Stimulated activated CD4-positive, alpha-beta T cell treated with anti-CD3 and anti-CD28 coated beads, Interleukin-15, amount 100 ng/mL, for 1 hour (primary cell): ENCODE measurements at regions not wholly inside any gene's neighbourhood (a gene's known extent, or its start where the extent isn't known, plus 50 kb on each side); places are given as distances from the start of the nearest gene placed in this dataset.

Source experiments
- DNase-seq, 2 donors: peaks; one replicate each; pipeline ENCODE4 v3.0.0-alpha.2; 2020; ENCODE audit warnings: low read depth in 1 of 2, low spot score in 1 of 2

- DNase-seq = no peak
These were observed 436.6 kb downstream of the C4orf33 start for GRCh38 chr4:129532573-129532972.

- DNase-seq = no peak
These were observed 447.3 kb downstream of the C4orf33 start for GRCh38 chr4:129543299-129543698.

GRCh38 chr4:129545599-129546278 lies 449.8 kb downstream of the C4orf33 start:
- no peak for DNase-seq

- no peak for DNase-seq
These were observed 450.6 kb downstream of the C4orf33 start for GRCh38 chr4:129546531-129546930.

GRCh38 chr4:129550281-129550785 lies 454.4 kb downstream of the C4orf33 start:
- no peak for DNase-seq

GRCh38 chr4:129561280-129561679 lies 465.3 kb downstream of the C4orf33 start:
- no peak for DNase-seq

GRCh38 chr4:129561886-129562671 lies 466.1 kb downstream of the C4orf33 start:
- no peak for DNase-seq

GRCh38 chr4:129565214-129565613 lies 469.3 kb downstream of the C4orf33 start:
- no peak for DNase-seq

- DNase-seq = no peak
These were observed 474.4 kb downstream of the C4orf33 start for GRCh38 chr4:129570326-129570725.

GRCh38 chr4:129578336-129578735 lies 482.4 kb downstream of the C4orf33 start:
- no peak for DNase-seq

GRCh38 chr4:129581305-129581704 lies 485.4 kb downstream of the C4orf33 start:
- no peak for DNase-seq

GRCh38 chr4:129583868-129584267 lies 487.9 kb downstream of the C4orf33 start:
- DNase-seq = no peak

GRCh38 chr4:129598582-129598981 lies 502.6 kb downstream of the C4orf33 start:
- no peak for DNase-seq

- DNase-seq = no peak
These were observed 504.9 kb downstream of the C4orf33 start for GRCh38 chr4:129600898-129601297.

GRCh38 chr4:129602447-129602846 lies 506.5 kb downstream of the C4orf33 start:
- DNase-seq = no peak

- DNase-seq = no peak
These were observed 507.4 kb downstream of the C4orf33 start for GRCh38 chr4:129603241-129603931.

- no peak for DNase-seq
These were observed 508.8 kb downstream of the C4orf33 start for GRCh38 chr4:129604632-129605255.

- no peak for DNase-seq
These were observed 518.7 kb downstream of the C4orf33 start for GRCh38 chr4:129614611-129615010.

GRCh38 chr4:129622566-129622965 lies 526.6 kb downstream of the C4orf33 start:
- DNase-seq = no peak

GRCh38 chr4:129623233-129623875 lies 527.4 kb downstream of the C4orf33 start:
- DNase-seq = no peak

GRCh38 chr4:129641179-129641578 lies 545.2 kb downstream of the C4orf33 start:
- peak in 1 of 2 donors; percentile 6 for DNase-seq
